GM23338 (cell line): ENCODE measurements at regions not wholly inside any gene's neighbourhood (a gene's known extent, or its start where the extent isn't known, plus 50 kb on each side); places are given as distances from the start of the nearest gene placed in this dataset.

Experiments
- ATAC-seq: fragments of 200-7000 bp; cut with Tn5 transposase; 3 replicates; pipeline ENCODE4 v1.9.1; 2020
- DNase-seq: peaks from one replicate; pipeline ENCODE4 v3.0.0-alpha.2; 2015; ENCODE audit warnings: low spot score
- H2AFZ ChIP-seq: fragments of 200-600 bp; sonication (generic); 2 replicates; pipeline ENCODE4 v1.8.0; 2016; ENCODE audit warnings: antibody characterized with exemption, mild to moderate bottlenecking, moderate library complexity
- H3F3A ChIP-seq: fragments of 200-600 bp; sonication (generic); replicated peaks from 2 replicates; pipeline ENCODE4 v1.8.0; 2017; ENCODE audit warnings: antibody characterized with exemption, mixed run types, low read depth
- H3K27ac ChIP-seq: fragments of 200-600 bp; sonication (generic); 2 replicates; pipeline ENCODE4 v1.6.1; 2016; ENCODE audit warnings: low read depth
- H3K27me3 ChIP-seq: fragments of 200-600 bp; sonication (generic); 2 replicates; pipeline ENCODE4 v1.8.0; 2016; ENCODE audit warnings: mild to moderate bottlenecking, mixed run types, moderate library complexity; ENCODE audit not compliant: insufficient read depth
- H3K36me3 ChIP-seq: fragments of 200-600 bp; sonication (generic); 2 replicates; pipeline ENCODE4 v1.8.0; 2016; ENCODE audit warnings: mild to moderate bottlenecking; ENCODE audit not compliant: insufficient read depth
- H3K4me1 ChIP-seq: fragments of 200-600 bp; sonication (generic); 2 replicates; pipeline ENCODE4 v1.8.0; 2016; ENCODE audit warnings: mild to moderate bottlenecking, moderate library complexity; ENCODE audit not compliant: insufficient read depth
- H3K4me2 ChIP-seq: fragments of 200-600 bp; sonication (generic); 2 replicates; pipeline ENCODE4 v1.7.1; 2017; ENCODE audit warnings: mixed run types
- H3K4me3 ChIP-seq: fragments of 200-600 bp; sonication (generic); 2 replicates; pipeline ENCODE4 v1.6.1; 2016; ENCODE audit warnings: mixed run types
- H3K79me2 ChIP-seq: fragments of 200-600 bp; sonication (generic); replicated peaks from 2 replicates; pipeline ENCODE4 v1.8.0; 2017; ENCODE audit warnings: mild to moderate bottlenecking; ENCODE audit not compliant: insufficient read depth
- H3K9me2 ChIP-seq: fragments of 200-600 bp; sonication (generic); 2 replicates; pipeline ENCODE4 v1.8.0; 2017; ENCODE audit not compliant: insufficient read depth
- H4K20me1 ChIP-seq: fragments of 200-600 bp; sonication (generic); replicated peaks from 2 replicates; pipeline ENCODE4 v1.8.0; 2017; ENCODE audit warnings: mild to moderate bottlenecking; ENCODE audit not compliant: insufficient read depth
- H3K27ac Mint-ChIP-seq: 2 replicates; pipeline ENCODE4 v1.8.0; 2020; ENCODE audit warnings: inconsistent platforms, mild to moderate bottlenecking, moderate library complexity, mixed read lengths
- H3K27me3 Mint-ChIP-seq: 3 replicates; pipeline ENCODE4 v1.8.0; 2022; ENCODE audit warnings: low read depth, mild to moderate bottlenecking, moderate library complexity, mixed read lengths, inconsistent platforms; ENCODE audit not compliant: insufficient read depth, poor library complexity
- H3K36me3 Mint-ChIP-seq: 3 replicates; pipeline ENCODE4 v1.8.0; 2021; ENCODE audit warnings: low read depth, mild to moderate bottlenecking, inconsistent platforms, moderate library complexity, mixed read lengths
- H3K4me1 Mint-ChIP-seq: 3 replicates; pipeline ENCODE4 v1.8.0; 2020; ENCODE audit warnings: mild to moderate bottlenecking, inconsistent platforms, mixed read lengths
- H3K4me3 Mint-ChIP-seq: 3 replicates; pipeline ENCODE4 v1.8.0; 2021; ENCODE audit warnings: moderate library complexity, mild to moderate bottlenecking, inconsistent platforms, mixed read lengths
- H3K9me3 Mint-ChIP-seq: 3 replicates; pipeline ENCODE4 v1.8.0; 2020; ENCODE audit warnings: moderate library complexity, mild to moderate bottlenecking, inconsistent platforms, mixed read lengths
- EZH2 ChIP-seq: fragments of 200-600 bp; sonication (generic); IDR thresholded peaks from one replicate; pipeline ENCODE4 v1.8.0; 2017; ENCODE audit warnings: antibody characterized with exemption, mild to moderate bottlenecking, low read depth; ENCODE audit not compliant: unreplicated experiment
- EZH2phosphoT487 ChIP-seq: fragments of 200-600 bp; sonication (generic); IDR thresholded peaks from one replicate; pipeline ENCODE4 v1.8.1; 2018; ENCODE audit warnings: antibody characterized with exemption; ENCODE audit not compliant: unreplicated experiment
- NANOG ChIP-seq: IDR thresholded peaks from 2 replicates; pipeline ENCODE4 v1.6.1; 2016; ENCODE audit warnings: antibody characterized with exemption, borderline replicate concordance
- POLR2AphosphoS5 ChIP-seq: IDR thresholded peaks from 2 replicates; pipeline ENCODE4 v1.6.1; 2016; ENCODE audit warnings: antibody characterized with exemption, low read depth
- ZNF462 ChIP-seq: fragments of 250-450 bp; sonication (Bioruptor Pico); IDR thresholded peaks from 2 replicates; pipeline ENCODE4 v1.5.0; 2020; ENCODE audit warnings: mild to moderate bottlenecking, moderate library complexity
- TF ChIP-seq, protein P1 (sequence below): IDR thresholded peaks from one replicate; pipeline ENCODE4 v1.6.1; 2018; ENCODE audit warnings: antibody characterized with exemption; ENCODE audit not compliant: unreplicated experiment

- TF ChIP-seq ZNF462: no peak
Measured at GRCh38 chr5:125065741-125066140, 319.3 kb upstream of the ZNF608 start (continued).

DNA sequence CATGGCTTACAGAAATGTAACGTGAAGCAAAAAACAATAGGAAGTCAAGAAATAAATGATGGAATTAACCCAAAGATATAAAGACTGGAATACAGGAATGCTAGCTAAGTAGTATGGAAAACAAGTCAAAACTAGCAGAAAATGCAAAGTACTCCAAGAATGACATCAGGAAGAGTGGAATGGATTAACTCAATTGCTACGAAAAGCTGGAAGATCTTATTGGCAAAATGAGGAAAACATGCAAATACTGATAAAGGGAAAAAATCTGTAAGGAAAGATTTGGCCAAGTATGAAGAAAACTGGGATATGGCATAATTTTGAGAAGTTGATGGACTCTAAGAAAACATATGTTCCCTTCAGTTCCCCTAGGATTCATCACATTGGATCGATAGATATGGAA is 324.5 kb upstream of the ZNF608 start:
- H3K4me3 ChIP-seq: no peak overlapping the region
- H3K36me3 Mint-ChIP-seq: peaks cover 38% of the 10 kb centered on the region
- peaks cover 15% of the 10 kb centered on the region; the same call in 1 of the 2 replicates for H3K36me3 ChIP-seq
- H3K27me3 ChIP-seq: no peaks in the 10 kb centered on the region
- H3K79me2 ChIP-seq: no peaks in the 10 kb centered on the region
- peaks cover under 1% of the 10 kb centered on the region; the same call in 2 of the 3 replicates for H3K4me1 Mint-ChIP-seq
- no peaks in the 10 kb centered on the region for H4K20me1 ChIP-seq
- no peak overlapping the region for H3K27ac ChIP-seq
- no peak overlapping the region for H3K27ac Mint-ChIP-seq
- peaks cover 41% of the 10 kb centered on the region for H3K9me3 Mint-ChIP-seq
- no peak overlapping the region for H3K4me3 Mint-ChIP-seq
- no peaks in the 10 kb centered on the region for H3F3A ChIP-seq
- no peaks in the 10 kb centered on the region for H3K27me3 Mint-ChIP-seq
- no peak overlapping the region for H2AFZ ChIP-seq
- ATAC-seq (no peak), DNase-seq (no peak)
- H3K4me1 ChIP-seq: 0 out of 2 replicates have a peak, but pooled peaks cover 1% of the 10 kb centered on the region
- no peak overlapping the region for H3K4me2 ChIP-seq
- H3K9me2 ChIP-seq: no peaks in the 10 kb centered on the region
- TF ChIP-seq EZH2phosphoT487: no peak
- TF ChIP-seq ZNF462: no peak
- no peak for TF ChIP-seq NANOG
- TF ChIP-seq EZH2: no peak
- no peak for TF ChIP-seq POLR2AphosphoS5
- TF ChIP-seq, protein P1, sequence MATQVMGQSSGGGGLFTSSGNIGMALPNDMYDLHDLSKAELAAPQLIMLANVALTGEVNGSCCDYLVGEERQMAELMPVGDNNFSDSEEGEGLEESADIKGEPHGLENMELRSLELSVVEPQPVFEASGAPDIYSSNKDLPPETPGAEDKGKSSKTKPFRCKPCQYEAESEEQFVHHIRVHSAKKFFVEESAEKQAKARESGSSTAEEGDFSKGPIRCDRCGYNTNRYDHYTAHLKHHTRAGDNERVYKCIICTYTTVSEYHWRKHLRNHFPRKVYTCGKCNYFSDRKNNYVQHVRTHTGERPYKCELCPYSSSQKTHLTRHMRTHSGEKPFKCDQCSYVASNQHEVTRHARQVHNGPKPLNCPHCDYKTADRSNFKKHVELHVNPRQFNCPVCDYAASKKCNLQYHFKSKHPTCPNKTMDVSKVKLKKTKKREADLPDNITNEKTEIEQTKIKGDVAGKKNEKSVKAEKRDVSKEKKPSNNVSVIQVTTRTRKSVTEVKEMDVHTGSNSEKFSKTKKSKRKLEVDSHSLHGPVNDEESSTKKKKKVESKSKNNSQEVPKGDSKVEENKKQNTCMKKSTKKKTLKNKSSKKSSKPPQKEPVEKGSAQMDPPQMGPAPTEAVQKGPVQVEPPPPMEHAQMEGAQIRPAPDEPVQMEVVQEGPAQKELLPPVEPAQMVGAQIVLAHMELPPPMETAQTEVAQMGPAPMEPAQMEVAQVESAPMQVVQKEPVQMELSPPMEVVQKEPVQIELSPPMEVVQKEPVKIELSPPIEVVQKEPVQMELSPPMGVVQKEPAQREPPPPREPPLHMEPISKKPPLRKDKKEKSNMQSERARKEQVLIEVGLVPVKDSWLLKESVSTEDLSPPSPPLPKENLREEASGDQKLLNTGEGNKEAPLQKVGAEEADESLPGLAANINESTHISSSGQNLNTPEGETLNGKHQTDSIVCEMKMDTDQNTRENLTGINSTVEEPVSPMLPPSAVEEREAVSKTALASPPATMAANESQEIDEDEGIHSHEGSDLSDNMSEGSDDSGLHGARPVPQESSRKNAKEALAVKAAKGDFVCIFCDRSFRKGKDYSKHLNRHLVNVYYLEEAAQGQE: no peak
